GM12878 (cell line): ENCODE measurements at regions not wholly inside any gene's neighbourhood (a gene's known extent, or its start where the extent isn't known, plus 50 kb on each side); places are given as distances from the start of the nearest gene placed in this dataset.

Experiments
- ATAC-seq: fragments of 200-7000 bp; cut with Tn5 transposase; 3 replicates; pipeline ENCODE4 v1.9.1; 2020; ENCODE audit warnings: mild to moderate bottlenecking, moderate library complexity
- BruUV-seq: library from RNA; stranded (reverse); fragments of 400-500 nt; replicated peaks from 2 replicates; lab custom pipeline; 2021; lab: Mats Ljungman, UMichigan
- CTCF ChIA-PET: fragments of 300-600 bp; sonication (Branson Sonifier 250); formaldehyde crosslinking; extraction: SDS; loops from one replicate; lab custom pipeline; 2021; ENCODE audit warnings: inconsistent platforms; lab: Yijun Ruan, JAX
- POLR2A ChIA-PET: fragments of 350-600 bp; formaldehyde crosslinking; extraction: SDS; loops from one replicate; lab custom pipeline; 2021; ENCODE audit warnings: inconsistent platforms; lab: Charles Lee
- RAD21 ChIA-PET: fragments of 300-600 bp; sonication (Branson Sonifier 250); formaldehyde crosslinking; loops from one replicate; lab custom pipeline; 2023; ENCODE audit warnings: antibody characterized with exemption; ENCODE audit not compliant: unreplicated experiment; lab: Charles Lee
- SMC1A ChIA-PET: fragments of 300-600 bp; sonication (Branson Sonifier 250); formaldehyde crosslinking; loops from one replicate; lab custom pipeline; 2023; ENCODE audit not compliant: unreplicated experiment, uncharacterized antibody; lab: Charles Lee
- DNase-seq: peaks from one replicate; pipeline ENCODE4 v3.0.0-alpha.2; 2011; ENCODE audit warnings: low read depth, low spot score
- FAIRE-seq: peaks from 3 replicates; lab custom pipeline; 2011; peaks lifted over from hg19 to GRCh38; lab: Jason Lieb, UNC
- H2AFZ ChIP-seq: 2 replicates; pipeline ENCODE4 v1.6.0; 2011; ENCODE audit warnings: low read depth, low read length, control low read depth; ENCODE audit not compliant: control insufficient read depth
- H3K27ac ChIP-seq: 2 replicates; pipeline ENCODE4 v1.5.1; 2011; ENCODE audit warnings: control low read depth; ENCODE audit not compliant: control insufficient read depth, insufficient read depth
- H3K27me3 ChIP-seq, 2 experiments: replicated peaks in 1 of 2; 2 replicates each; pipeline versions ENCODE4 v1.6.0 to v1.6.1; 2011; ENCODE audit warnings: low read length in 1 of 2; ENCODE audit not compliant: control insufficient read depth in 2 of 2, insufficient read depth in 2 of 2
- H3K36me3 ChIP-seq, 2 experiments: 2 replicates each; pipeline ENCODE4 v1.5.1; 2011; ENCODE audit warnings: low read length in 1 of 2; ENCODE audit not compliant: control insufficient read depth in 2 of 2, insufficient read depth in 2 of 2
- H3K4me1 ChIP-seq: 2 replicates; pipeline ENCODE4 v1.6.1; 2011; ENCODE audit warnings: mild to moderate bottlenecking, low read length, moderate library complexity, mixed read lengths; ENCODE audit not compliant: control insufficient read depth, insufficient read depth
- H3K4me2 ChIP-seq: 2 replicates; pipeline ENCODE4 v1.6.0; 2011; ENCODE audit warnings: control low read depth; ENCODE audit not compliant: control insufficient read depth, insufficient read depth
- H3K4me3 ChIP-seq: fragments of 200-600 bp; sonication (generic); 2 replicates; pipeline ENCODE4 v1.5.1; 2016
- H3K79me2 ChIP-seq: 2 replicates; pipeline ENCODE4 v1.6.0; 2011; ENCODE audit warnings: low read length; ENCODE audit not compliant: control insufficient read depth, insufficient read depth
- H3K9ac ChIP-seq: 2 replicates; pipeline ENCODE4 v1.8.0; 2011; ENCODE audit warnings: low read length, control low read depth, mixed read lengths; ENCODE audit not compliant: control insufficient read depth, insufficient read depth
- H3K9me3 ChIP-seq: replicated peaks from 3 replicates; pipeline ENCODE4 v1.5.1; 2011; ENCODE audit warnings: mild to moderate bottlenecking, low read length; ENCODE audit not compliant: control insufficient read depth, insufficient read depth
- H4K20me1 ChIP-seq: 2 replicates; pipeline ENCODE4 v1.6.0; 2011; ENCODE audit not compliant: control insufficient read depth, insufficient read depth
- CBX5 ChIP-seq: sonication (generic); IDR thresholded peaks from 2 replicates; pipeline ENCODE4 v1.6.1; 2016; ENCODE audit warnings: low read depth, moderate library complexity, mild to moderate bottlenecking, inconsistent platforms
- CEBPZ ChIP-seq: fragments of 150-350 bp; IDR thresholded peaks from 2 replicates; pipeline ENCODE4 v1.6.1; 2016; ENCODE audit warnings: low read depth, low read length
- CHD2 ChIP-seq: IDR thresholded peaks from 2 replicates; pipeline ENCODE4 v1.6.1; 2011; ENCODE audit warnings: low read depth, low read length, improper control_type of control experiment, borderline replicate concordance
- DPF2 ChIP-seq: fragments of 450-650 bp; IDR thresholded peaks from 2 replicates; pipeline ENCODE4 v1.6.1; 2017; ENCODE audit warnings: mild to moderate bottlenecking
- HDGF ChIP-seq: fragments of 450-650 bp; IDR thresholded peaks from 2 replicates; pipeline ENCODE4 v1.6.1; 2016; ENCODE audit warnings: antibody characterized with exemption
- IKZF1 ChIP-seq: fragments of 450-650 bp; conservative IDR thresholded peaks from 2 replicates; pipeline ENCODE4 v1.6.1; 2017; ENCODE audit warnings: antibody characterized with exemption, mild to moderate bottlenecking
- IKZF2 ChIP-seq, 2 experiments: fragments of 450-650 bp; IDR thresholded peaks; 2 replicates each; pipeline ENCODE4 v1.6.1; 2017; ENCODE audit warnings: mild to moderate bottlenecking in 2 of 2, moderate library complexity in 2 of 2
- JUNB ChIP-seq: IDR thresholded peaks from 2 replicates; pipeline ENCODE4 v1.6.1; 2016; ENCODE audit warnings: antibody characterized with exemption, mild to moderate bottlenecking
- NR2C2 ChIP-seq: IDR thresholded peaks from 2 replicates; pipeline ENCODE4 v1.6.1; 2011; ENCODE audit warnings: borderline replicate concordance, low read depth; ENCODE audit not compliant: control insufficient read depth, insufficient read length
- POLR2AphosphoS5 ChIP-seq: IDR thresholded peaks from 2 replicates; pipeline ENCODE4 v1.6.1; 2011; ENCODE audit warnings: mild to moderate bottlenecking, low read length, inconsistent platforms
- RAD21 ChIP-seq: IDR thresholded peaks from 2 replicates; pipeline ENCODE4 v1.6.1; 2011; ENCODE audit warnings: mild to moderate bottlenecking, low read depth, low read length, moderate library complexity; ENCODE audit not compliant: insufficient read depth
- RAD51 ChIP-seq: fragments of 450-650 bp; IDR thresholded peaks from 2 replicates; pipeline ENCODE4 v1.6.1; 2016; ENCODE audit warnings: moderate library complexity, mild to moderate bottlenecking, inconsistent platforms
- RELB ChIP-seq: fragments of 450-650 bp; IDR thresholded peaks from 2 replicates; pipeline ENCODE4 v1.6.1; 2017; ENCODE audit warnings: low read depth, mild to moderate bottlenecking, moderate library complexity
- SPI1 ChIP-seq: IDR thresholded peaks from 2 replicates; pipeline ENCODE4 v1.6.1; 2011; ENCODE audit warnings: low read depth, mild to moderate bottlenecking, low read length, moderate library complexity, borderline replicate concordance; ENCODE audit not compliant: insufficient read depth
- SREBF2 ChIP-seq: IDR thresholded peaks from 2 replicates; pipeline ENCODE4 v1.6.1; 2012; ENCODE audit warnings: mild to moderate bottlenecking, low read length
- SUPT20H ChIP-seq: IDR thresholded peaks from 2 replicates; pipeline ENCODE4 v1.6.1; 2011; ENCODE audit warnings: low read depth, mild to moderate bottlenecking, low read length, moderate library complexity, borderline replicate concordance; ENCODE audit not compliant: control insufficient read depth
- WGBS: methylation state at CpG from one replicate; pipeline ENCODE4 v1.1.6; 2016; ENCODE audit warnings: low lambda C conversion rate; ENCODE audit not compliant: insufficient replicate concordance, insufficient coverage; ENCODE audit errors: missing lambda C conversion rate; 5-methylcytosine and 5-hydroxymethylcytosine counted together
- in situ Hi-C: fragments of 300-500 bp; cut with MboI; formaldehyde crosslinking; loops from 9 replicates; pipeline ENCODE4 v1.14.3; 2018; ENCODE audit warnings: mixed read lengths
- intact Hi-C: fragments of 100-400 bp; cut with micrococcal nuclease; formaldehyde crosslinking; loops from one replicate; pipeline ENCODE4 v1.14.2; 2022; ENCODE audit not compliant: unreplicated experiment
- TF ChIP-seq, protein P1 (sequence below): fragments of 450-650 bp; IDR thresholded peaks from 2 replicates; pipeline ENCODE4 v1.6.1; 2017; ENCODE audit warnings: borderline replicate concordance

GRCh38 chr7:81446212-81446611 is 323.6 kb downstream of the HGF start (continued):
- TF ChIP-seq, protein P1, sequence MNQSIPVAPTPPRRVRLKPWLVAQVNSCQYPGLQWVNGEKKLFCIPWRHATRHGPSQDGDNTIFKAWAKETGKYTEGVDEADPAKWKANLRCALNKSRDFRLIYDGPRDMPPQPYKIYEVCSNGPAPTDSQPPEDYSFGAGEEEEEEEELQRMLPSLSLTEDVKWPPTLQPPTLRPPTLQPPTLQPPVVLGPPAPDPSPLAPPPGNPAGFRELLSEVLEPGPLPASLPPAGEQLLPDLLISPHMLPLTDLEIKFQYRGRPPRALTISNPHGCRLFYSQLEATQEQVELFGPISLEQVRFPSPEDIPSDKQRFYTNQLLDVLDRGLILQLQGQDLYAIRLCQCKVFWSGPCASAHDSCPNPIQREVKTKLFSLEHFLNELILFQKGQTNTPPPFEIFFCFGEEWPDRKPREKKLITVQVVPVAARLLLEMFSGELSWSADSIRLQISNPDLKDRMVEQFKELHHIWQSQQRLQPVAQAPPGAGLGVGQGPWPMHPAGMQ, result no peak
- TF ChIP-seq HDGF (no peak), CEBPZ (no peak), IKZF2 (IDR thresholded peaks at IDR 0.05) (no peak), JUNB (no peak)

DNA sequence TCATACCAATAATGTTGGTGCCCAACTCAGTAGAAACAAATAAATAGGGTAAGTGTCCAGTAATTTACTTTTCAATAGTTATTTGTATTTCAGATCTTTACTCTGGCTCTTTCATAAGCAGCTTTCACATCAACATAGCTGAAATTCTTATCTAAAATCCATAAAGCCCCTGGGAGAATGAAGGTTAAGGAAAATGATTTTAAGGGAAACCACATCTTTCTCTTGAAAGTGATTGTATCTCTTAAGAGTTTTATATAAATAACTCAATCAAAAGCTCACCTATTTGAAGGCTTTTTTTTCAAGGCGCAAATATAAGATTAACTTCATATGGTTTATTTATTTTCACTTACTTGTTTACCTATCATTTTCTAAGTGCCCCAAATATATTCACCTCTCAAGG is 324.4 kb downstream of the HGF start:
- SMC1A ChIA-PET, result no interaction called here
- Histone ChIP-seq H3K79me2 (no peaks in the 10 kb centered on the region), H3K27ac (no peak overlapping the region), H3K9me3 (no peaks in the 10 kb centered on the region), H3K9ac (no peak overlapping the region), H2AFZ (no peak overlapping the region), H3K4me1 (no peaks in the 10 kb centered on the region), H3K4me2 (no peak overlapping the region), H3K27me3 (no peaks in the 10 kb centered on the region), H3K4me3 (no peak overlapping the region), H3K36me3 (no peaks in the 10 kb centered on the region), H4K20me1 (no peaks in the 10 kb centered on the region)
- WGBS, result 88% methylated on average over 1 of the region's 1 CpG
- CTCF ChIA-PET, result interaction anchor here (0.6 to 1.6 kb wide), 3 partner anchors 11 to 54 kb away, joined by 3 to 4 read pairs (median 3); no protein-coding TSS in a partner anchor
- ATAC-seq (no peak), DNase-seq (no peak), FAIRE-seq (no peak)
- BruUV-seq, result no TSS peak
- POLR2A ChIA-PET, result no interaction called here
- in situ Hi-C loops (no loop called here), intact Hi-C loops (no loop called here)
- RAD21 ChIA-PET, result no interaction called here
- no peak for TF ChIP-seq DPF2
- no peak for TF ChIP-seq SREBF2
- TF ChIP-seq SPI1, result no peak
- no peak for TF ChIP-seq SUPT20H
- no peak for TF ChIP-seq CHD2
- TF ChIP-seq IKZF1, result no peak
- TF ChIP-seq NR2C2, result no peak
- no peak for TF ChIP-seq RAD51
- no peak for TF ChIP-seq RELB
- TF ChIP-seq CBX5, result no peak
- TF ChIP-seq RAD21, result no peak
- no peak for TF ChIP-seq POLR2AphosphoS5
